Mesodermal cell (in vitro differentiated cells): ENCODE measurements at regions not wholly inside any gene's neighbourhood (a gene's known extent, or its start where the extent isn't known, plus 50 kb on each side); places are given as distances from the start of the nearest gene placed in this dataset.

Source experiments
- H3K27ac ChIP-seq: 2 replicates; pipeline ENCODE4 v1.7.0; 2013; ENCODE audit warnings: mild to moderate bottlenecking, low read depth, low read length, moderate library complexity; ENCODE audit not compliant: severe bottlenecking
- H3K36me3 ChIP-seq: 2 replicates; pipeline ENCODE4 v1.7.1; 2013; ENCODE audit warnings: mild to moderate bottlenecking, low read length, moderate library complexity; ENCODE audit not compliant: control insufficient read depth, insufficient read depth
- H3K4me1 ChIP-seq: one replicate; pipeline ENCODE4 v1.7.1; 2013; ENCODE audit warnings: mild to moderate bottlenecking, low read length; ENCODE audit not compliant: insufficient read depth, control insufficient read depth, poor library complexity, severe bottlenecking
- H3K4me3 ChIP-seq: 2 replicates; pipeline ENCODE4 v1.7.0; 2013; ENCODE audit warnings: low read length, control low read depth, mild to moderate bottlenecking; ENCODE audit not compliant: insufficient read depth, poor library complexity, severe bottlenecking; ENCODE audit errors: extremely low read depth
- H3K9me3 ChIP-seq: 2 replicates; pipeline ENCODE4 v1.7.1; 2013; ENCODE audit warnings: mild to moderate bottlenecking, low read length, moderate library complexity; ENCODE audit not compliant: control insufficient read depth
- WGBS, 2 experiments: methylation state at CpG; one replicate each; pipeline ENCODE4 v1.1.5; 2013; ENCODE audit warnings: missing lambda C conversion rate in 2 of 2; ENCODE audit not compliant: insufficient coverage in 2 of 2; 5-methylcytosine and 5-hydroxymethylcytosine counted together

- H3K4me3 ChIP-seq = no peak overlapping the region
- no peaks in the 10 kb centered on the region for H3K4me1 ChIP-seq
- H3K36me3 ChIP-seq = no peaks in the 10 kb centered on the region
- H3K9me3 ChIP-seq = no peaks in the 10 kb centered on the region
- 100% methylated on average over 2 of the region's 11 CpGs; no CpG with 5 or more reads in 1 of the 2 experiments for WGBS, 2 experiments
- H3K27ac ChIP-seq = no peak overlapping the region
Measured at GRCh38 chr12:87768501-87769287, 260.5 kb downstream of the C12orf50 start.

GRCh38 chr12:87766044-87766443, 263.2 kb downstream of the C12orf50 start:
- Histone ChIP-seq H3K4me1 (no peaks in the 10 kb centered on the region), H3K36me3 (no peaks in the 10 kb centered on the region), H3K27ac (no peak overlapping the region), H3K4me3 (no peak overlapping the region), H3K9me3 (no peaks in the 10 kb centered on the region)

GRCh38 chr12:87760943-87761342, 268.3 kb downstream of the C12orf50 start:
- H3K4me1 ChIP-seq = no peaks in the 10 kb centered on the region
- H3K27ac ChIP-seq = no peak overlapping the region
- WGBS, 2 experiments = 33 to 67% methylated on average over 1 of the region's 2 CpGs
- no peaks in the 10 kb centered on the region for H3K9me3 ChIP-seq
- no peaks in the 10 kb centered on the region for H3K36me3 ChIP-seq
- H3K4me3 ChIP-seq = no peak overlapping the region

GRCh38 chr12:87758271-87758670, 270.9 kb downstream of the C12orf50 start:
- no peak overlapping the region for H3K27ac ChIP-seq
- no peaks in the 10 kb centered on the region for H3K36me3 ChIP-seq
- no peaks in the 10 kb centered on the region for H3K9me3 ChIP-seq
- H3K4me3 ChIP-seq = no peak overlapping the region
- H3K4me1 ChIP-seq = no peaks in the 10 kb centered on the region

- H3K36me3 ChIP-seq = no peaks in the 10 kb centered on the region
- 93 to 95% methylated on average over 3 of the region's 3 CpGs for WGBS, 2 experiments
- no peak overlapping the region for H3K4me3 ChIP-seq
- H3K27ac ChIP-seq = no peak overlapping the region
- no peaks in the 10 kb centered on the region for H3K4me1 ChIP-seq
- no peaks in the 10 kb centered on the region for H3K9me3 ChIP-seq
Measured at GRCh38 chr12:87756721-87757120, 272.5 kb downstream of the C12orf50 start.

GRCh38 chr12:87756111-87756510, 273.1 kb downstream of the C12orf50 start:
- Histone ChIP-seq H3K36me3 (no peaks in the 10 kb centered on the region), H3K9me3 (no peaks in the 10 kb centered on the region), H3K4me3 (no peak overlapping the region), H3K27ac (no peak overlapping the region), H3K4me1 (no peaks in the 10 kb centered on the region)
- 90% methylated on average over 3 of the region's 4 CpGs; no CpG with 5 or more reads in 1 of the 2 experiments for WGBS, 2 experiments

- no peak overlapping the region for H3K27ac ChIP-seq
- no peak overlapping the region for H3K4me3 ChIP-seq
- no peaks in the 10 kb centered on the region for H3K4me1 ChIP-seq
- no peaks in the 10 kb centered on the region for H3K9me3 ChIP-seq
- H3K36me3 ChIP-seq = no peaks in the 10 kb centered on the region
- no CpG with 5 or more reads among the region's 2 CpGs for WGBS, 2 experiments
Measured at GRCh38 chr12:87728931-87729593, 300.1 kb downstream of the C12orf50 start.

GRCh38 chr12:87720967-87721366, 308.2 kb downstream of the C12orf50 start:
- H3K4me1 ChIP-seq = no peaks in the 10 kb centered on the region
- WGBS, 2 experiments = 100% methylated on average over 1 of the region's 3 CpGs; no CpG with 5 or more reads in 1 of the 2 experiments
- H3K9me3 ChIP-seq = no peaks in the 10 kb centered on the region

GRCh38 chr12:87704374-87704773, 324.8 kb downstream of the C12orf50 start:
- 83 to 100% methylated on average over 2 to 4 of the region's 5 CpGs for WGBS, 2 experiments
- H3K27ac ChIP-seq = no peak overlapping the region
- H3K36me3 ChIP-seq = no peaks in the 10 kb centered on the region
- no peaks in the 10 kb centered on the region for H3K9me3 ChIP-seq
- no peak overlapping the region for H3K4me3 ChIP-seq
- H3K4me1 ChIP-seq = no peaks in the 10 kb centered on the region

More at GRCh38 chr12:87720967-87721366, 308.2 kb downstream of the C12orf50 start:
- Histone ChIP-seq H3K27ac (no peak overlapping the region), H3K4me3 (no peak overlapping the region), H3K36me3 (no peaks in the 10 kb centered on the region)

GRCh38 chr12:87690236-87690810, 338.9 kb downstream of the C12orf50 start:
- Histone ChIP-seq H3K9me3 (no peaks in the 10 kb centered on the region), H3K4me3 (no peak overlapping the region), H3K4me1 (no peaks in the 10 kb centered on the region), H3K27ac (no peak overlapping the region), H3K36me3 (no peaks in the 10 kb centered on the region)
- WGBS, 2 experiments = 86% methylated on average over 1 of the region's 7 CpGs; no CpG with 5 or more reads in 1 of the 2 experiments

- no peak overlapping the region for H3K27ac ChIP-seq
- WGBS, 2 experiments = no CpG with 5 or more reads among the region's 2 CpGs
- H3K36me3 ChIP-seq = no peaks in the 10 kb centered on the region
Measured at GRCh38 chr12:87689196-87689595, 340.0 kb downstream of the C12orf50 start.

More at GRCh38 chr12:87689196-87689595, 340.0 kb downstream of the C12orf50 start:
- no peaks in the 10 kb centered on the region for H3K4me1 ChIP-seq
- no peak overlapping the region for H3K4me3 ChIP-seq
- no peaks in the 10 kb centered on the region for H3K9me3 ChIP-seq
